Skeletal muscle tissue (tissue), 3 donors: ENCODE measurements at regions not wholly inside any gene's neighbourhood (a gene's known extent, or its start where the extent isn't known, plus 50 kb on each side); places are given as distances from the start of the nearest gene placed in this dataset.

Experiments
- H3K27ac ChIP-seq: one replicate; pipeline ENCODE4 v1.7.0; 2013; ENCODE audit warnings: mild to moderate bottlenecking, low read depth, low read length, inconsistent platforms
- H3K27me3 ChIP-seq, 3 donors: one replicate each; pipeline ENCODE4 v1.7.0; 2013; ENCODE audit warnings: low read length in 3 of 3; ENCODE audit not compliant: control insufficient read depth in 3 of 3, insufficient read depth in 3 of 3
- H3K36me3 ChIP-seq, 3 donors: one replicate each; pipeline ENCODE4 v1.7.0; 2013; ENCODE audit warnings: low read length in 3 of 3; ENCODE audit not compliant: control insufficient read depth in 3 of 3, insufficient read depth in 3 of 3
- H3K4me1 ChIP-seq, 3 donors: one replicate each; pipeline ENCODE4 v1.7.0; 2013; ENCODE audit warnings: low read length in 3 of 3, mild to moderate bottlenecking in 3 of 3; ENCODE audit not compliant: control insufficient read depth in 3 of 3, insufficient read depth in 3 of 3
- H3K4me3 ChIP-seq, 3 donors: one replicate each; pipeline ENCODE4 v1.7.0; 2013; ENCODE audit warnings: low read length in 3 of 3
- H3K9ac ChIP-seq, 3 donors: one replicate each; pipeline ENCODE4 v1.7.0; 2013; ENCODE audit warnings: low read length in 3 of 3, mild to moderate bottlenecking in 3 of 3, moderate library complexity in 2 of 3, low read depth in 1 of 3
- H3K9me3 ChIP-seq, 3 donors: one replicate each; pipeline ENCODE4 v1.7.0; 2013; ENCODE audit warnings: low read length in 3 of 3; ENCODE audit not compliant: control insufficient read depth in 3 of 3
- donor health status: Osteomylitis.

- H3K4me3 ChIP-seq: no peak overlapping the region
Observed at GRCh38 chr6:79864421-79864820, 82.9 kb downstream of the ELOVL4 start.

GRCh38 chr6:79864001-79864400, 83.4 kb downstream of the ELOVL4 start:
- no peaks in the 10 kb centered on the region for H3K27me3 ChIP-seq
- H3K36me3 ChIP-seq: no peaks in the 10 kb centered on the region
- no peak overlapping the region for H3K4me3 ChIP-seq
- no peaks in the 10 kb centered on the region for H3K4me1 ChIP-seq
- no peaks in the 10 kb centered on the region for H3K9me3 ChIP-seq
- no peak overlapping the region for H3K27ac ChIP-seq
- no peak overlapping the region for H3K9ac ChIP-seq

More at GRCh38 chr6:79864421-79864820, 82.9 kb downstream of the ELOVL4 start:
- no peaks in the 10 kb centered on the region for H3K9me3 ChIP-seq
- no peaks in the 10 kb centered on the region for H3K27me3 ChIP-seq
- peaks cover 0 to 1% (median 0%) of the 10 kb centered on the region in 3 donors for H3K4me1 ChIP-seq
- H3K36me3 ChIP-seq: no peaks in the 10 kb centered on the region
- no peak overlapping the region for H3K27ac ChIP-seq
- H3K9ac ChIP-seq: no peak overlapping the region

- H3K4me3 ChIP-seq: no peak overlapping the region
- no peak overlapping the region for H3K9ac ChIP-seq
- H3K27ac ChIP-seq: no peak overlapping the region
- H3K9me3 ChIP-seq: no peaks in the 10 kb centered on the region
- no peaks in the 10 kb centered on the region for H3K4me1 ChIP-seq
- no peaks in the 10 kb centered on the region for H3K36me3 ChIP-seq
- no peaks in the 10 kb centered on the region for H3K27me3 ChIP-seq
Observed at GRCh38 chr6:79863566-79863965, 83.8 kb downstream of the ELOVL4 start.

DNA sequence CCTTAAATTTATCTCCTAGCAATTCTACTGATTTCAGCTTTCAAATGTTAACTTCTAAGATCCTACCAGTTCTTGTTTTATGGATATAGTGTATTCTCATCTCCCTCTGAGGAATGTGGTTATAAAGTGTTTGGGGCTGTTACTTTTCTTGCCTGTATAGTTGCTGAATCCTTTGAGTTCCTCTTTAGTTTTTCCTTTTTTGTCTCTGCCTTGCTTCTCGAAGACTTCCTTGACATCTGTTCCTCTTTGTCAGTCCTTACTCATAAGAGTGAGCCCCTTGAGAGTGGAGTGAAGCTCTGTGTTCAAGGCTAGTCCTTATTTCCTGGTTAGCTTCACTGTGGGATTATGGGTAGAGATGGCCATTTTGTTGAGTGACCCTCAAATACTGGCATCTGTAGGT, 84.6 kb downstream of the ELOVL4 start:
- H3K4me3 ChIP-seq: no peak overlapping the region
- H3K27me3 ChIP-seq: no peaks in the 10 kb centered on the region
- no peak overlapping the region for H3K9ac ChIP-seq
- H3K27ac ChIP-seq: no peak overlapping the region
- no peaks in the 10 kb centered on the region for H3K9me3 ChIP-seq
- no peaks in the 10 kb centered on the region for H3K36me3 ChIP-seq
- no peaks in the 10 kb centered on the region for H3K4me1 ChIP-seq

GRCh38 chr6:79862126-79862525, 85.2 kb downstream of the ELOVL4 start:
- H3K36me3 ChIP-seq: no peaks in the 10 kb centered on the region
- H3K4me1 ChIP-seq: no peaks in the 10 kb centered on the region
- H3K9me3 ChIP-seq: no peaks in the 10 kb centered on the region
- H3K9ac ChIP-seq: no peak overlapping the region
- no peaks in the 10 kb centered on the region for H3K27me3 ChIP-seq
- H3K27ac ChIP-seq: no peak overlapping the region
- H3K4me3 ChIP-seq: no peak overlapping the region

DNA sequence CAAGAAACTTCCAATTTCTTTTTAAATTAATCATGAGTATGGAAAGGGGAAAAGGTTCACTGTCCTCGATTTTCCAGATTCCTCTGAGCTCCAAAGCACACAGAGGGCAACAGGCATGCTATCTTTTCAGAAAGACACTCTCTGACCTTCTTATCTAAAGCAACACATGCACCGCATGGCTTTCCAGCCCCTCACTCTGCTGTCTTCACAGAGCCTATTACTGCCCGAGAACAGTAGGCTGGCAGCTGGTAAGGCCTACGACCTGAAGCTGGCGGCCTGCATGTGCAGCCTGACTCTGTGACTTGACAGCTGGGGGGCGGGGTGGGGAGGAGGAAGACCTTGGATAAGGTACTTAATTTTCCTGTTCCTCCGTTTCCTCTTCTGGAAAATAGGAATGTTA, 86.3 kb downstream of the ELOVL4 start:
- Histone ChIP-seq H3K27me3 (no peaks in the 10 kb centered on the region), H3K27ac (no peak overlapping the region), H3K36me3 (no peaks in the 10 kb centered on the region), H3K9ac (no peak overlapping the region), H3K4me1 (no peaks in the 10 kb centered on the region), H3K4me3 (no peak overlapping the region), H3K9me3 (no peaks in the 10 kb centered on the region)

DNA sequence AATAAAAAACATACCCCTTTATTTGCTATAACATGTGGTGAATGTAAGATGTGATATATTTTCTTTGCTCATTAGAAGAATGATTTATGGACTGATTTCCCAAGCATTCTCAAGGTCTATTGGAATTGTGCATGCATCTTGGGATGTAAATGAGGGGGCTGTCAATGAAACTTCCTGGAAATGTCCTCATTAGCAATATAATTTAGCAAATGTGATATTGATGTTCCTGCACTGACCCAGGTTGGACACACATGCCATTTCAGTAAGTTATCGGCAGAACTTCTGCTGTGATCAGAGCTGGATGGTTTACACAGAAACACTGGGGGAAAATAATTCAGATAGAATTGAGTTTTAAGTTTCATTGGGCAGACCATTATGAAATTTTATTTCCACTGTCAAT, 99.9 kb downstream of the ELOVL4 start:
- H3K27me3 ChIP-seq: no peaks in the 10 kb centered on the region
- H3K4me3 ChIP-seq: no peak overlapping the region
- no peaks in the 10 kb centered on the region for H3K4me1 ChIP-seq
- no peak overlapping the region for H3K27ac ChIP-seq
- H3K9me3 ChIP-seq: no peaks in the 10 kb centered on the region
- no peaks in the 10 kb centered on the region for H3K36me3 ChIP-seq
- no peak overlapping the region for H3K9ac ChIP-seq

GRCh38 chr6:79842376-79843040, 104.8 kb downstream of the ELOVL4 start:
- no peak overlapping the region for H3K9ac ChIP-seq
- no peaks in the 10 kb centered on the region for H3K4me1 ChIP-seq
- no peaks in the 10 kb centered on the region for H3K9me3 ChIP-seq
- no peaks in the 10 kb centered on the region for H3K27me3 ChIP-seq
- H3K36me3 ChIP-seq: no peaks in the 10 kb centered on the region
- no peak overlapping the region for H3K27ac ChIP-seq
- no peak overlapping the region for H3K4me3 ChIP-seq

DNA sequence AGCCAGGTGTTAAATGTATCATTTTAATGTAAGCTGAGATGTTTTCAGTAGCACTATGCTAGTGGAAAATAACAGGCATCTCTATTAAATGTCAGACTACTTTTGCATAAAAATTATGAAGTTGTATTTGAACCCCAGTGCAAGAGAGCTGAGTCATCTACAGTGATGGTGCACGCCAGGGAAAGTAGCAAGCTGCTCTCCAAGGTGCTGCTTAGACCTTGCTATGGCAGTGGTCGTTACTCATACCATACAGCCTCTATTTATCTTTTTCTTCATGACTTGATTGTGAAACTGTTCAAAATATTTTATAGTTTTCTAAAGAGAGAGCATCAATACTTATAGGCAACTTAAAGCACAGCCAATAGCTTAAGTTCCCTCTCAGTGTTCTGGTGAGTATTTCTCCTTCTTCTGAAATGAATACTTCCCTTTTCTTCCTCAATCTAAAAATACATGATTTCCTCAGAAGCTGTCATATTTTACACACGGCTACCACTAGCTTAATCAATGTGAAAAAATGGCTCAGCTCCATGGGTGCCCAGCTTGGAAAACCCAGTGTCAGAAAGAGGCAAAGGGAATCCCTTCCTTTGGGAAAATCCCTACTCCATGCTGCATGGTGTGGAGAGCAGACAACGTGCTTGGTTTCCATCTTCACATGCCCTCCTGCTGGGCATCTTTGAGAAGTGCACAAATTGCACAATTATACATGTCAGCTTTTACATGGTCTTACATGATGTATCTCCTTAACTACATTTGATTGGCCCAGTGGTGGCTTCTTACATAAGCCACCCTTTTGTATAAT, 105.6 kb downstream of the ELOVL4 start:
- no peak overlapping the region for H3K4me3 ChIP-seq
- no peaks in the 10 kb centered on the region for H3K36me3 ChIP-seq
- no peak overlapping the region for H3K9ac ChIP-seq
- no peaks in the 10 kb centered on the region for H3K4me1 ChIP-seq
- no peaks in the 10 kb centered on the region for H3K27me3 ChIP-seq
- no peaks in the 10 kb centered on the region for H3K9me3 ChIP-seq
- H3K27ac ChIP-seq: no peak overlapping the region

DNA sequence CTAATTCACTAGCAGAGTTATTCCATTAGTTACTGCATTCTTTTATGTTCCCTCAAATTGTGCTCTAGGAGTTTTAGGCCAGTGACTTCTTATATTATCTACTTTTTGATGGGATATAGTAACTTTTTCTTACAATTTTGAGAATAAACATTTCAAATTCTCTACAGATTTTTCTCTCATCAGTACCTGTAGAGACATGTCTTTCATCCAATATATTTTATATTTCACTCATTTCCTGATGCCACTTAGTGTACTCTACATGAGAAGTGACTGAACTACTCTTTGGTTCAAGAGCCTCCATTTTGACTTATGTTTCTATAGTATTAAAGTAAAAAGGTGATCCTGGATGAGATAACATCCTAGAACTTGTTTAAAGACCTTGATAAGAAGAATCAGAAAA, 108.5 kb downstream of the ELOVL4 start:
- Histone ChIP-seq H3K27me3 (no peaks in the 10 kb centered on the region), H3K36me3 (no peaks in the 10 kb centered on the region), H3K4me1 (no peaks in the 10 kb centered on the region), H3K9me3 (no peaks in the 10 kb centered on the region), H3K9ac (no peak overlapping the region), H3K4me3 (no peak overlapping the region), H3K27ac (no peak overlapping the region)
